ENCODE measurements at regions not wholly inside any gene's neighbourhood (a gene's known extent, or its start where the extent isn't known, plus 50 kb on each side); places are given as distances from the start of the nearest gene placed in this dataset.

GRCh38 chr13:110036060-110036459 lies 249.7 kb upstream of the IRS2 start:
- no peaks in the 10 kb centered on the region for H3K9me3 ChIP-seq
- in situ Hi-C loops (cut with MboI; ENCODE audit: low pct_ligation_motif_present in 1 of 4, low pct_unique_long_range_greater_than_20kb in 1 of 4, low sequenced_read_pairs in 3 of 4) (no loop called here), intact Hi-C loops (cut with DNase I; ENCODE audit: low total_unique reads) (no loop called here)
- 92 to 93% methylated on average over 2 to 3 of the region's 3 CpGs for whole genome bisulfite sequencing, 2 donors (ENCODE audit: low coverage in 1 of 2)
- TF ChIP-seq POLR2AphosphoS5 (IDR thresholded peaks at IDR 0.05) (no peak), CTCF (IDR thresholded peaks at IDR 0.05) (no peak), EP300 (IDR thresholded peaks at IDR 0.05; ENCODE audit: low read depth) (no peak)
- H3K4me1 ChIP-seq = no peaks in the 10 kb centered on the region
- no peak overlapping the region for H3K4me3 ChIP-seq
- H3K27ac ChIP-seq = no peak overlapping the region
- H3K36me3 ChIP-seq = no peaks in the 10 kb centered on the region
- DNase-seq = no peak
- no peaks in the 10 kb centered on the region for H3K27me3 ChIP-seq

- no peak for TF ChIP-seq POLR2AphosphoS5 (IDR thresholded peaks at IDR 0.05)
- TF ChIP-seq EP300 (IDR thresholded peaks at IDR 0.05; ENCODE audit: low read depth) = no peak
- no peak for TF ChIP-seq CTCF (IDR thresholded peaks at IDR 0.05)
- TF ChIP-seq POLR2A (IDR thresholded peaks at IDR 0.05) = no peak
- Histone ChIP-seq H3K4me3 (no peak overlapping the region), H3K36me3 (no peaks in the 10 kb centered on the region), H3K9me3 (no peaks in the 10 kb centered on the region), H3K27me3 (no peaks in the 10 kb centered on the region), H3K4me1 (no peaks in the 10 kb centered on the region), H3K27ac (no peak overlapping the region)
- in situ Hi-C loops (cut with MboI; ENCODE audit: low pct_ligation_motif_present in 1 of 4, low pct_unique_long_range_greater_than_20kb in 1 of 4, low sequenced_read_pairs in 3 of 4) (no loop called here), intact Hi-C loops (cut with DNase I; ENCODE audit: low total_unique reads) (no loop called here)
- WGBS, 2 donors (ENCODE audit: low coverage in 1 of 2) = 45 to 54% methylated on average over 4 of the region's 4 CpGs
- DNase-seq = no peak
These were observed 247.7 kb upstream of the IRS2 start for GRCh38 chr13:110034031-110034549.

GRCh38 chr13:110032969-110033368 lies 246.6 kb upstream of the IRS2 start:
- no peak for TF ChIP-seq CTCF (IDR thresholded peaks at IDR 0.05)
- no peak for TF ChIP-seq POLR2AphosphoS5 (IDR thresholded peaks at IDR 0.05)
- no peak for TF ChIP-seq POLR2A (IDR thresholded peaks at IDR 0.05)
- no peak for TF ChIP-seq EP300 (IDR thresholded peaks at IDR 0.05; ENCODE audit: low read depth)
- no peak overlapping the region for H3K4me3 ChIP-seq
- no peak overlapping the region for H3K27ac ChIP-seq
- 62% methylated on average over 5 of the region's 5 CpGs for WGBS, 2 donors (ENCODE audit: low coverage in 1 of 2)
- no peaks in the 10 kb centered on the region for H3K9me3 ChIP-seq
- in situ Hi-C loops (cut with MboI; ENCODE audit: low pct_ligation_motif_present in 1 of 4, low pct_unique_long_range_greater_than_20kb in 1 of 4, low sequenced_read_pairs in 3 of 4) = no loop called here
- no peaks in the 10 kb centered on the region for H3K27me3 ChIP-seq
- no peaks in the 10 kb centered on the region for H3K4me1 ChIP-seq
- intact Hi-C loops (cut with DNase I; ENCODE audit: low total_unique reads) = no loop called here
- no peak for DNase-seq
- no peaks in the 10 kb centered on the region for H3K36me3 ChIP-seq

- intact Hi-C loops (cut with DNase I; ENCODE audit: low total_unique reads) (no loop called here), in situ Hi-C loops (cut with MboI; ENCODE audit: low pct_ligation_motif_present in 1 of 4, low pct_unique_long_range_greater_than_20kb in 1 of 4, low sequenced_read_pairs in 3 of 4) (no loop called here)
- Histone ChIP-seq H3K27ac (no peak overlapping the region), H3K36me3 (no peaks in the 10 kb centered on the region), H3K4me3 (no peak overlapping the region), H3K4me1 (no peaks in the 10 kb centered on the region), H3K9me3 (no peaks in the 10 kb centered on the region), H3K27me3 (no peaks in the 10 kb centered on the region)
- TF ChIP-seq CTCF (IDR thresholded peaks at IDR 0.05) = no peak
- no peak for TF ChIP-seq POLR2AphosphoS5 (IDR thresholded peaks at IDR 0.05)
- no peak for TF ChIP-seq POLR2A (IDR thresholded peaks at IDR 0.05)
- TF ChIP-seq EP300 (IDR thresholded peaks at IDR 0.05; ENCODE audit: low read depth) = no peak
- DNase-seq = no peak
- WGBS, 2 donors (ENCODE audit: low coverage in 1 of 2) = 58 to 68% methylated on average over 7 of the region's 7 CpGs
These were observed 244.1 kb upstream of the IRS2 start for GRCh38 chr13:110030394-110030928.

Data from transverse colon (tissue), 4 donors.